H54 (cell line): ENCODE measurements at regions not wholly inside any gene's neighbourhood (a gene's known extent, or its start where the extent isn't known, plus 50 kb on each side); places are given as distances from the start of the nearest gene placed in this dataset.

Experiments used
- DNase-seq: peaks from one replicate; pipeline ENCODE4 v3.0.0; 2011; ENCODE audit warnings: low spot score, mixed read lengths; ENCODE audit not compliant: insufficient read length
- FAIRE-seq: peaks from 3 replicates; lab custom pipeline; 2011; peaks lifted over from hg19 to GRCh38; lab: Jason Lieb, UNC
- POLR2A ChIP-seq: IDR thresholded peaks from 2 replicates; pipeline ENCODE4 v1.6.1; 2011; ENCODE audit warnings: low read depth, mild to moderate bottlenecking, low read length

GRCh38 chr3:177729956-177730681 is 532.8 kb upstream of the TBL1XR1 start:
- FAIRE-seq (no peak), DNase-seq (no peak)

DNA sequence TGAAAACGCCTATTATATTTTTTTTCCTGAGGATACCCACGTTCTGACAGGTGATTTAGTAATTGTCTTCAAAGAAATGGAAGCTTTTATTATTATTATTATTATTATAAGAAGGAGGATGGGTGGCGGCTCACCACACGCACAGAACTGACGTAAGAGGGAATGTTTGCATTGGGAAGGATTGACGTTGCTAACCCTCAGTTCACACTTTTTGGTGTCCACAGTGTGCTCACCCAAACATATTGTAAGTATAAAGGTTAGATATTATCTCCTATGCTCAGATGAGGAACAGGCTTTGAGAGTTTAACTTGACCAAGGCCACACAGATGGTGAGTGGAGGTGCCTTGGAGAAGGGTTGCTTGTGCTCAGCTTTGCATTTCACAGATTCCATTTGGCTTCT is 533.5 kb upstream of the TBL1XR1 start:
- DNase-seq (no peak), FAIRE-seq (no peak)
- no peak for TF ChIP-seq POLR2A

More at GRCh38 chr3:177729956-177730681, 532.8 kb upstream of the TBL1XR1 start:
- no peak for TF ChIP-seq POLR2A

DNA sequence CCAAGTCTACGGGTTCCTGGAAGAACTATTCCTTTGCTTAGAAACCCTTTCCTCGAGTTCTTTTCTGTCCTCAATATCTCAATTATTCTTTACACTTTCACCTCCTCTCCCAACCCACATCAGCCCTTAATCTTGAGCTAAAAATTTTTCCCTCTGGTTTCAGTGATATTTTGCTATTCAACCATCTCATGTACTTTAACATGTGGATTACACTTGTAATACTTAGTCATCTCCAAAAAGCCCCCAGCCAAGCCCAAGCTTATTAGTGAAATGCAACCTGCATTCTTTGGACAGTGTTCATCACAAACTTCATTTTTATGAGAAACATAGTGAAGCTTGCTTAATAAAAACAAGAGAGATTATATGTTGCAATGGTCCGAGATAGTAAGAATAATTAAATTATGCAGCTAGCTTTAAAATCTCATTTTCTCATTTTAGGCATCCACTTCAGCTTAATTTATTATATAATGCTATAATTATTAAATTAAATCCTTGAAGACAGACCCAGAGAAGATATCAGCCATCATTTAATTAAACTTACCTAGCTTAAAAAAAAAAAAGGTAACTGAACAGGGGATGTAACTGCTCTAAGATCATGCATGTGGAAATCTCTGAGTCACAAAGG is 534.5 kb upstream of the TBL1XR1 start:
- FAIRE-seq, result no peak
- TF ChIP-seq POLR2A, result no peak
- no peak for DNase-seq

GRCh38 chr3:177733233-177733632 is 536.0 kb upstream of the TBL1XR1 start:
- FAIRE-seq, result no peak

GRCh38 chr3:177733936-177734335 is 536.7 kb upstream of the TBL1XR1 start:
- no peak for TF ChIP-seq POLR2A
- FAIRE-seq (no peak), DNase-seq (no peak)

More at GRCh38 chr3:177733233-177733632, 536.0 kb upstream of the TBL1XR1 start:
- TF ChIP-seq POLR2A, result no peak
- no peak for DNase-seq

DNA sequence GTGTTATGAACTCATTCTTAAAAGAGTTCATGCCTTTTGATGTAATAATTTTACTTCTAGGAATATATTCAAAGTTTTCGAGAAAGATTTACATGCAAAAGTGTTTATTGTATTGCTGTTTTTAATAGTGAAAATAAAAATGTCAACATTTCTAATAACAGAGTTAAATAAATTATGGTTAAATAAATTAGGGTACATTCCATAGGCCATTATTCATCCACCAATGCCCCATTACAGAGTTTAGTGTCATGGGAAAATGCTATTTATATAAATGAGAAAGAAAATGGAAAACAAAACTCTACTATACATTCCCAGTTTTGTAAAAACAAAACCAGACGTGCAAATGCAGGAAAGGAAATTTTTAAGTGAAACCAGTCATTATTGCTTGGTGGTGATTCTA is 538.1 kb upstream of the TBL1XR1 start:
- DNase-seq (no peak), FAIRE-seq (no peak)
- no peak for TF ChIP-seq POLR2A

DNA sequence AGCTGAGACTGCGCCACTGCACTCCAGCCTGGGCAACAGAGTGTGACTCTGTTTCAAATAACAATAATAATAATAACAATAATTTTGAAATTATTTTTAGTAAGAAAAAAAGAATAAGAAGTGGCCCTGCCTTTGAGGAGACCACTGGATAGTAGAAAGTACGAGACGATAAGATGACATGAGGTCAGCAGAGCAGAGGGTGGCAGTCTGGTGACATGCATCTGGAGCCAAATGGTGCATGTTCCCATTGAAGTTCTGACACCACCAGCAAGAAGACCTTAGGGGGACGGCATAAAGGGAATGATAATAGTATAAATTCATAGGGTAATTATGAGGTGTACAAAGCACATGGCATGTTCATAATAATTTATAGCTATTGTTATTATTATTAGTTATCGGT is 542.2 kb upstream of the TBL1XR1 start:
- FAIRE-seq (no peak), DNase-seq (no peak)
- no peak for TF ChIP-seq POLR2A

GRCh38 chr3:177740254-177740653 is 543.0 kb upstream of the TBL1XR1 start:
- FAIRE-seq (no peak), DNase-seq (no peak)
- no peak for TF ChIP-seq POLR2A

DNA sequence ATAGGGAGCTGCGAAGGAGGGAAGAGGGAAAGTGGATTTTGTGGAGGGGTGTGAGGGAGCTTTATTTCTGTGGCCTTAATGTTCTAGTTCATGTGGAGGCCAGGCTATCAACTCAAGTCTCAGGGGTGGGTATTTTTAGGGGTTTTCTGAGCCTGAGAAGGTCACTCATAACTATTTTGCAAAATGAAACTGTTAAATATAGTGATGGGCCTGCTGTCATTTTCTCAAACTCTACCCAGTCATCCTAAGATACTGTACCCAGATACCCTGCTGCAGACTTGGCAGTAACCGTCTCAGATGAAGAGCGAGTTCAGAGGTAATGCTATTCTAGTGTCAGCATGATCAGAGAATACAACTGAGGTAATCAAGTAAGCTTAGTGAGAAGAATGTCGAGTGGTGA is 545.0 kb upstream of the TBL1XR1 start:
- FAIRE-seq (no peak), DNase-seq (no peak)
- TF ChIP-seq POLR2A, result no peak

- no peak for TF ChIP-seq POLR2A
- FAIRE-seq (no peak), DNase-seq (no peak)
Observed at GRCh38 chr3:177743173-177743890, 546.0 kb upstream of the TBL1XR1 start.

- no peak for DNase-seq
- TF ChIP-seq POLR2A, result no peak
- no peak for FAIRE-seq
Observed at GRCh38 chr3:177744873-177745606, 547.8 kb upstream of the TBL1XR1 start.

GRCh38 chr3:177745607-177746005 is 548.3 kb upstream of the TBL1XR1 start:
- no peak for TF ChIP-seq POLR2A
- no peak for DNase-seq
- FAIRE-seq, result no peak

GRCh38 chr3:177746337-177746933 is 549.2 kb upstream of the TBL1XR1 start:
- DNase-seq, result no peak
- FAIRE-seq, result no peak
- TF ChIP-seq POLR2A, result no peak
